GM12878 (cell line): ENCODE measurements at regions not wholly inside any gene's neighbourhood (a gene's known extent, or its start where the extent isn't known, plus 50 kb on each side); places are given as distances from the start of the nearest gene placed in this dataset.

Source experiments
- ATAC-seq: fragments of 200-7000 bp; cut with Tn5 transposase; 3 replicates; pipeline ENCODE4 v1.9.1; 2020; ENCODE audit warnings: mild to moderate bottlenecking, moderate library complexity
- BruUV-seq: library from RNA; stranded (reverse); fragments of 400-500 nt; replicated peaks from 2 replicates; lab custom pipeline; 2021; lab: Mats Ljungman, UMichigan
- CTCF ChIA-PET: fragments of 300-600 bp; sonication (Branson Sonifier 250); formaldehyde crosslinking; extraction: SDS; loops from one replicate; lab custom pipeline; 2021; ENCODE audit warnings: inconsistent platforms; lab: Yijun Ruan, JAX
- POLR2A ChIA-PET: fragments of 350-600 bp; formaldehyde crosslinking; extraction: SDS; loops from one replicate; lab custom pipeline; 2021; ENCODE audit warnings: inconsistent platforms; lab: Charles Lee
- RAD21 ChIA-PET: fragments of 300-600 bp; sonication (Branson Sonifier 250); formaldehyde crosslinking; loops from one replicate; lab custom pipeline; 2023; ENCODE audit warnings: antibody characterized with exemption; ENCODE audit not compliant: unreplicated experiment; lab: Charles Lee
- SMC1A ChIA-PET: fragments of 300-600 bp; sonication (Branson Sonifier 250); formaldehyde crosslinking; loops from one replicate; lab custom pipeline; 2023; ENCODE audit not compliant: unreplicated experiment, uncharacterized antibody; lab: Charles Lee
- DNase-seq: peaks from one replicate; pipeline ENCODE4 v3.0.0-alpha.2; 2011; ENCODE audit warnings: low read depth, low spot score
- FAIRE-seq: peaks from 3 replicates; lab custom pipeline; 2011; peaks lifted over from hg19 to GRCh38; lab: Jason Lieb, UNC
- H2AFZ ChIP-seq: 2 replicates; pipeline ENCODE4 v1.6.0; 2011; ENCODE audit warnings: low read depth, low read length, control low read depth; ENCODE audit not compliant: control insufficient read depth
- H3K27ac ChIP-seq: 2 replicates; pipeline ENCODE4 v1.5.1; 2011; ENCODE audit warnings: control low read depth; ENCODE audit not compliant: control insufficient read depth, insufficient read depth
- H3K27me3 ChIP-seq, 2 experiments: replicated peaks in 1 of 2; 2 replicates each; pipeline versions ENCODE4 v1.6.0 to v1.6.1; 2011; ENCODE audit warnings: low read length in 1 of 2; ENCODE audit not compliant: control insufficient read depth in 2 of 2, insufficient read depth in 2 of 2
- H3K36me3 ChIP-seq, 2 experiments: 2 replicates each; pipeline ENCODE4 v1.5.1; 2011; ENCODE audit warnings: low read length in 1 of 2; ENCODE audit not compliant: control insufficient read depth in 2 of 2, insufficient read depth in 2 of 2
- H3K4me1 ChIP-seq: 2 replicates; pipeline ENCODE4 v1.6.1; 2011; ENCODE audit warnings: mild to moderate bottlenecking, low read length, moderate library complexity, mixed read lengths; ENCODE audit not compliant: control insufficient read depth, insufficient read depth
- H3K4me2 ChIP-seq: 2 replicates; pipeline ENCODE4 v1.6.0; 2011; ENCODE audit warnings: control low read depth; ENCODE audit not compliant: control insufficient read depth, insufficient read depth
- H3K4me3 ChIP-seq: fragments of 200-600 bp; sonication (generic); 2 replicates; pipeline ENCODE4 v1.5.1; 2016
- H3K79me2 ChIP-seq: 2 replicates; pipeline ENCODE4 v1.6.0; 2011; ENCODE audit warnings: low read length; ENCODE audit not compliant: control insufficient read depth, insufficient read depth
- H3K9ac ChIP-seq: 2 replicates; pipeline ENCODE4 v1.8.0; 2011; ENCODE audit warnings: low read length, control low read depth, mixed read lengths; ENCODE audit not compliant: control insufficient read depth, insufficient read depth
- H3K9me3 ChIP-seq: replicated peaks from 3 replicates; pipeline ENCODE4 v1.5.1; 2011; ENCODE audit warnings: mild to moderate bottlenecking, low read length; ENCODE audit not compliant: control insufficient read depth, insufficient read depth
- H4K20me1 ChIP-seq: 2 replicates; pipeline ENCODE4 v1.6.0; 2011; ENCODE audit not compliant: control insufficient read depth, insufficient read depth
- ASH2L ChIP-seq: fragments of 300-600, 200-600 bp; sonication (generic); IDR thresholded peaks from 2 replicates; pipeline ENCODE4 v1.6.1; 2017; ENCODE audit warnings: low read depth, mild to moderate bottlenecking, borderline replicate concordance
- BCL3 ChIP-seq: IDR thresholded peaks from 2 replicates; pipeline ENCODE4 v1.6.1; 2011; ENCODE audit warnings: borderline replicate concordance, low read depth, mild to moderate bottlenecking, moderate library complexity, low read length; ENCODE audit not compliant: insufficient read depth, poor library complexity, severe bottlenecking
- BRCA1 ChIP-seq: IDR thresholded peaks from 2 replicates; pipeline ENCODE4 v1.6.1; 2011; ENCODE audit warnings: low read depth, low read length, improper control_type of control experiment
- EED ChIP-seq: sonication (generic); IDR thresholded peaks from 2 replicates; pipeline ENCODE4 v1.6.1; 2016; ENCODE audit warnings: antibody characterized with exemption, low read depth
- MEF2B ChIP-seq: fragments of 450-650 bp; IDR thresholded peaks from 2 replicates; pipeline ENCODE4 v1.6.1; 2018; ENCODE audit warnings: mild to moderate bottlenecking, moderate library complexity; ENCODE audit not compliant: partially characterized antibody, poor library complexity, severe bottlenecking
- RAD51 ChIP-seq: fragments of 450-650 bp; IDR thresholded peaks from 2 replicates; pipeline ENCODE4 v1.6.1; 2016; ENCODE audit warnings: moderate library complexity, mild to moderate bottlenecking, inconsistent platforms
- WGBS: methylation state at CpG from one replicate; pipeline ENCODE4 v1.1.6; 2016; ENCODE audit warnings: low lambda C conversion rate; ENCODE audit not compliant: insufficient replicate concordance, insufficient coverage; ENCODE audit errors: missing lambda C conversion rate; 5-methylcytosine and 5-hydroxymethylcytosine counted together
- in situ Hi-C: fragments of 300-500 bp; cut with MboI; formaldehyde crosslinking; loops from 9 replicates; pipeline ENCODE4 v1.14.3; 2018; ENCODE audit warnings: mixed read lengths
- intact Hi-C: fragments of 100-400 bp; cut with micrococcal nuclease; formaldehyde crosslinking; loops from one replicate; pipeline ENCODE4 v1.14.2; 2022; ENCODE audit not compliant: unreplicated experiment
- TF ChIP-seq, protein P1 (sequence below): fragments of 450-650 bp; formaldehyde crosslinking; IDR thresholded peaks from 2 replicates; pipeline ENCODE4 v1.4.0; 2022; ENCODE audit warnings: mild to moderate bottlenecking, moderate library complexity
- TF ChIP-seq, protein P2 (sequence below): fragments of 450-650 bp; IDR thresholded peaks from 2 replicates; pipeline ENCODE4 v1.6.1; 2016; ENCODE audit warnings: mild to moderate bottlenecking, moderate library complexity, borderline replicate concordance
- TF ChIP-seq, protein P3 (sequence below), 3 experiments: IDR thresholded peaks in 2 of 3; conservative IDR thresholded peaks in 1 of 3; 2 replicates each; pipeline ENCODE4 v1.5.1; 2011; ENCODE audit warnings: low read depth in 3 of 3, low read length in 3 of 3, mild to moderate bottlenecking in 3 of 3, control low read depth in 2 of 3, moderate library complexity in 2 of 3, inconsistent platforms in 1 of 3, mixed read lengths in 1 of 3; ENCODE audit not compliant: control insufficient read depth in 2 of 3, insufficient read depth in 1 of 3; ENCODE audit errors: extremely low read depth in 1 of 3
- TF ChIP-seq, protein P4 (sequence below): IDR thresholded peaks from 2 replicates; pipeline ENCODE4 v1.6.1; 2012; ENCODE audit warnings: low read depth, low read length, improper control_type of control experiment

- no peaks in the 10 kb centered on the region for H4K20me1 ChIP-seq
- no TSS peak for BruUV-seq
- intact Hi-C loops = no loop called here
- ATAC-seq = no peak
- no peak overlapping the region for H3K4me2 ChIP-seq
- no peaks in the 10 kb centered on the region for H3K79me2 ChIP-seq
- H3K9me3 ChIP-seq = no peaks in the 10 kb centered on the region
- H2AFZ ChIP-seq = no peak overlapping the region
- in situ Hi-C loops = no loop called here
- TF ChIP-seq ASH2L (no peak), RAD51 (no peak), BRCA1 (no peak), EED (no peak), BCL3 (no peak), MEF2B (no peak)
- TF ChIP-seq, protein P1, sequence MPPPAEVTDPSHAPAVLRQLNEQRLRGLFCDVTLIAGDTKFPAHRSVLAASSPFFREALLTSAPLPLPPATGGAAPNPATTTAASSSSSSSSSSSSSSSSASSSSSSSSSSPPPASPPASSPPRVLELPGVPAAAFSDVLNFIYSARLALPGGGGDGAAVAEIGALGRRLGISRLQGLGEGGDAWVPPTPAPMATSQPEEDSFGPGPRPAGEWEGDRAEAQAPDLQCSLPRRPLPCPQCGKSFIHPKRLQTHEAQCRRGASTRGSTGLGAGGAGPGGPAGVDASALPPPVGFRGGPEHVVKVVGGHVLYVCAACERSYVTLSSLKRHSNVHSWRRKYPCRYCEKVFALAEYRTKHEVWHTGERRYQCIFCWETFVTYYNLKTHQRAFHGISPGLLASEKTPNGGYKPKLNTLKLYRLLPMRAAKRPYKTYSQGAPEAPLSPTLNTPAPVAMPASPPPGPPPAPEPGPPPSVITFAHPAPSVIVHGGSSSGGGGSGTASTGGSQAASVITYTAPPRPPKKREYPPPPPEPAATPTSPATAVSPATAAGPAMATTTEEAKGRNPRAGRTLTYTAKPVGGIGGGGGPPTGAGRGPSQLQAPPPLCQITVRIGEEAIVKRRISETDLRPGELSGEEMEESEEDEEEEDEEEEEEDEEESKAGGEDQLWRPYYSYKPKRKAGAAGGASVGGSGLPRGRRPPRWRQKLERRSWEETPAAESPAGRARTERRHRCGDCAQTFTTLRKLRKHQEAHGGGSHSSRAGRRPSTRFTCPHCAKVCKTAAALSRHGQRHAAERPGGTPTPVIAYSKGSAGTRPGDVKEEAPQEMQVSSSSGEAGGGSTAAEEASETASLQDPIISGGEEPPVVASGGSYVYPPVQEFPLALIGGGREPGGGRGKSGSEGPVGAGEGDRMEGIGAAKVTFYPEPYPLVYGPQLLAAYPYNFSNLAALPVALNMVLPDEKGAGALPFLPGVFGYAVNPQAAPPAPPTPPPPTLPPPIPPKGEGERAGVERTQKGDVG = no peak
- TF ChIP-seq, protein P2, sequence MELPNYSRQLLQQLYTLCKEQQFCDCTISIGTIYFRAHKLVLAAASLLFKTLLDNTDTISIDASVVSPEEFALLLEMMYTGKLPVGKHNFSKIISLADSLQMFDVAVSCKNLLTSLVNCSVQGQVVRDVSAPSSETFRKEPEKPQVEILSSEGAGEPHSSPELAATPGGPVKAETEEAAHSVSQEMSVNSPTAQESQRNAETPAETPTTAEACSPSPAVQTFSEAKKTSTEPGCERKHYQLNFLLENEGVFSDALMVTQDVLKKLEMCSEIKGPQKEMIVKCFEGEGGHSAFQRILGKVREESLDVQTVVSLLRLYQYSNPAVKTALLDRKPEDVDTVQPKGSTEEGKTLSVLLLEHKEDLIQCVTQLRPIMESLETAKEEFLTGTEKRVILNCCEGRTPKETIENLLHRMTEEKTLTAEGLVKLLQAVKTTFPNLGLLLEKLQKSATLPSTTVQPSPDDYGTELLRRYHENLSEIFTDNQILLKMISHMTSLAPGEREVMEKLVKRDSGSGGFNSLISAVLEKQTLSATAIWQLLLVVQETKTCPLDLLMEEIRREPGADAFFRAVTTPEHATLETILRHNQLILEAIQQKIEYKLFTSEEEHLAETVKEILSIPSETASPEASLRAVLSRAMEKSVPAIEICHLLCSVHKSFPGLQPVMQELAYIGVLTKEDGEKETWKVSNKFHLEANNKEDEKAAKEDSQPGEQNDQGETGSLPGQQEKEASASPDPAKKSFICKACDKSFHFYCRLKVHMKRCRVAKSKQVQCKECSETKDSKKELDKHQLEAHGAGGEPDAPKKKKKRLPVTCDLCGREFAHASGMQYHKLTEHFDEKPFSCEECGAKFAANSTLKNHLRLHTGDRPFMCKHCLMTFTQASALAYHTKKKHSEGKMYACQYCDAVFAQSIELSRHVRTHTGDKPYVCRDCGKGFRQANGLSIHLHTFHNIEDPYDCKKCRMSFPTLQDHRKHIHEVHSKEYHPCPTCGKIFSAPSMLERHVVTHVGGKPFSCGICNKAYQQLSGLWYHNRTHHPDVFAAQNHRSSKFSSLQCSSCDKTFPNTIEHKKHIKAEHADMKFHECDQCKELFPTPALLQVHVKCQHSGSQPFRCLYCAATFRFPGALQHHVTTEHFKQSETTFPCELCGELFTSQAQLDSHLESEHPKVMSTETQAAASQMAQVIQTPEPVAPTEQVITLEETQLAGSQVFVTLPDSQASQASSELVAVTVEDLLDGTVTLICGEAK = no peak
- TF ChIP-seq, protein P3, sequence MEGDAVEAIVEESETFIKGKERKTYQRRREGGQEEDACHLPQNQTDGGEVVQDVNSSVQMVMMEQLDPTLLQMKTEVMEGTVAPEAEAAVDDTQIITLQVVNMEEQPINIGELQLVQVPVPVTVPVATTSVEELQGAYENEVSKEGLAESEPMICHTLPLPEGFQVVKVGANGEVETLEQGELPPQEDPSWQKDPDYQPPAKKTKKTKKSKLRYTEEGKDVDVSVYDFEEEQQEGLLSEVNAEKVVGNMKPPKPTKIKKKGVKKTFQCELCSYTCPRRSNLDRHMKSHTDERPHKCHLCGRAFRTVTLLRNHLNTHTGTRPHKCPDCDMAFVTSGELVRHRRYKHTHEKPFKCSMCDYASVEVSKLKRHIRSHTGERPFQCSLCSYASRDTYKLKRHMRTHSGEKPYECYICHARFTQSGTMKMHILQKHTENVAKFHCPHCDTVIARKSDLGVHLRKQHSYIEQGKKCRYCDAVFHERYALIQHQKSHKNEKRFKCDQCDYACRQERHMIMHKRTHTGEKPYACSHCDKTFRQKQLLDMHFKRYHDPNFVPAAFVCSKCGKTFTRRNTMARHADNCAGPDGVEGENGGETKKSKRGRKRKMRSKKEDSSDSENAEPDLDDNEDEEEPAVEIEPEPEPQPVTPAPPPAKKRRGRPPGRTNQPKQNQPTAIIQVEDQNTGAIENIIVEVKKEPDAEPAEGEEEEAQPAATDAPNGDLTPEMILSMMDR (IDR thresholded peaks at IDR 0.05 in 2 of 3, conservative IDR thresholded peaks at IDR 0.05 in 1 of 3; ENCODE audit: control insufficient read depth in 2 of 3, extremely low read depth in 1 of 3, insufficient read depth in 1 of 3, low read depth in 3 of 3, low read length in 3 of 3) = no peak
- TF ChIP-seq, protein P4, sequence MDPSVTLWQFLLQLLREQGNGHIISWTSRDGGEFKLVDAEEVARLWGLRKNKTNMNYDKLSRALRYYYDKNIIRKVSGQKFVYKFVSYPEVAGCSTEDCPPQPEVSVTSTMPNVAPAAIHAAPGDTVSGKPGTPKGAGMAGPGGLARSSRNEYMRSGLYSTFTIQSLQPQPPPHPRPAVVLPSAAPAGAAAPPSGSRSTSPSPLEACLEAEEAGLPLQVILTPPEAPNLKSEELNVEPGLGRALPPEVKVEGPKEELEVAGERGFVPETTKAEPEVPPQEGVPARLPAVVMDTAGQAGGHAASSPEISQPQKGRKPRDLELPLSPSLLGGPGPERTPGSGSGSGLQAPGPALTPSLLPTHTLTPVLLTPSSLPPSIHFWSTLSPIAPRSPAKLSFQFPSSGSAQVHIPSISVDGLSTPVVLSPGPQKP = no peak
- TF ChIP-seq, all 136 proteins: peak for 0
- no peaks in the 10 kb centered on the region for H3K27me3 ChIP-seq
- ChIA-PET RAD21 (no interaction called here), SMC1A (interaction anchor here (0.8 kb wide), 1 partner anchor 10 kb away, joined by 3 read pairs; no protein-coding TSS in a partner anchor), CTCF (no interaction called here), POLR2A (no interaction called here)
- H3K4me1 ChIP-seq = no peaks in the 10 kb centered on the region
- no peak for DNase-seq
- H3K36me3 ChIP-seq = no peaks in the 10 kb centered on the region
- no peak for FAIRE-seq
- no peak overlapping the region for H3K4me3 ChIP-seq
- no peak overlapping the region for H3K9ac ChIP-seq
- no peak overlapping the region for H3K27ac ChIP-seq
- 2% methylated on average over 2 of the region's 2 CpGs for WGBS
Observed at GRCh38 chr18:44227501-44227900, 453.2 kb upstream of the SETBP1 start.
